PC-3 (cell line): ENCODE measurements at regions not wholly inside any gene's neighbourhood (a gene's known extent, or its start where the extent isn't known, plus 50 kb on each side); places are given as distances from the start of the nearest gene placed in this dataset.
"Not testable (repeated sequence)": the region's sequence is repeated elsewhere in the genome, so short reads cannot be mapped to it uniquely, and the experiment has no call there.

Experiments used
- ATAC-seq: fragments of 200-7000 bp; cut with Tn5 transposase; 2 replicates; pipeline ENCODE4 v1.9.1; 2020; ENCODE audit warnings: mild to moderate bottlenecking, moderate library complexity
- BruUV-seq: library from RNA; stranded (reverse); fragments of 400-500 nt; replicated peaks from 2 replicates; lab custom pipeline; 2021; lab: Mats Ljungman, UMichigan
- CTCF ChIA-PET: fragments of 300-600 bp; sonication (Branson Sonifier 250); formaldehyde crosslinking; loops from one replicate; lab custom pipeline; 2022; ENCODE audit warnings: antibody characterized with exemption; lab: Charles Lee
- POLR2A ChIA-PET: fragments of 300-600 bp; sonication (Branson Sonifier 250); formaldehyde crosslinking; loops from one replicate; lab custom pipeline; 2022; ENCODE audit warnings: antibody characterized with exemption; ENCODE audit not compliant: unreplicated experiment; lab: Charles Lee
- DNase-seq: peaks from one replicate; pipeline ENCODE4 v3.0.0-alpha.2; 2015
- H2AFZ ChIP-seq: fragments of 300-600 bp; sonication (generic); 2 replicates; pipeline ENCODE4 v1.6.0; 2016; ENCODE audit warnings: antibody characterized with exemption, low read length
- H3F3A ChIP-seq: fragments of 300-600 bp; sonication (generic); one replicate; pipeline ENCODE4 v1.6.0; 2017; ENCODE audit warnings: antibody characterized with exemption, low read length, control low read depth, mild to moderate bottlenecking; ENCODE audit not compliant: unreplicated experiment
- H3K27ac ChIP-seq: fragments of 300-600 bp; sonication (generic); 2 replicates; pipeline ENCODE4 v1.5.1; 2016; ENCODE audit warnings: mild to moderate bottlenecking, low read length
- H3K27me3 ChIP-seq: fragments of 300-600 bp; sonication (generic); 2 replicates; pipeline ENCODE4 v1.6.1; 2016; ENCODE audit warnings: low read length, mixed read lengths
- H3K36me3 ChIP-seq: fragments of 300-600 bp; sonication (generic); 2 replicates; pipeline ENCODE4 v1.6.1; 2016; ENCODE audit warnings: low read depth, mixed run types, low read length, mixed read lengths
- H3K4me1 ChIP-seq: fragments of 300-600 bp; sonication (generic); 2 replicates; pipeline ENCODE4 v1.5.1; 2016; ENCODE audit warnings: low read length; ENCODE audit not compliant: insufficient read depth
- H3K4me2 ChIP-seq: fragments of 300-600 bp; sonication (generic); 2 replicates; pipeline ENCODE4 v1.6.0; 2016; ENCODE audit warnings: low read length
- H3K4me3 ChIP-seq: fragments of 300-600 bp; sonication (generic); 2 replicates; pipeline ENCODE4 v1.5.1; 2016; ENCODE audit warnings: mild to moderate bottlenecking, low read length, mixed read lengths
- H3K79me2 ChIP-seq: fragments of 300-600 bp; sonication (generic); 2 replicates; pipeline ENCODE4 v1.6.1; 2017; ENCODE audit warnings: low read length, mixed read lengths
- H3K9ac ChIP-seq: fragments of 300-600 bp; sonication (generic); 2 replicates; pipeline ENCODE4 v1.6.0; 2016; ENCODE audit warnings: mild to moderate bottlenecking, low read length
- H3K9me2 ChIP-seq: fragments of 300-600 bp; sonication (generic); replicated peaks from 2 replicates; pipeline ENCODE4 v1.6.1; 2016; ENCODE audit warnings: mixed run types, low read length, mixed read lengths
- H3K9me3 ChIP-seq: fragments of 300-600 bp; sonication (generic); 2 replicates; pipeline ENCODE4 v1.6.1; 2016; ENCODE audit warnings: low read length, mixed read lengths
- H4K20me1 ChIP-seq: fragments of 300-600 bp; sonication (generic); 2 replicates; pipeline ENCODE4 v1.6.1; 2016; ENCODE audit warnings: low read length, mixed read lengths
- EZH2 ChIP-seq: fragments of 300-600 bp; sonication (generic); IDR thresholded peaks from one replicate; pipeline ENCODE4 v1.6.1; 2017; ENCODE audit warnings: antibody characterized with exemption, mild to moderate bottlenecking, low read length; ENCODE audit not compliant: unreplicated experiment
- EZH2phosphoT487 ChIP-seq: fragments of 300-600 bp; sonication (generic); IDR thresholded peaks from 2 replicates; pipeline ENCODE4 v1.6.1; 2018; ENCODE audit warnings: mild to moderate bottlenecking, antibody characterized with exemption, low read length, borderline replicate concordance
- intact Hi-C: fragments of 100-400 bp; cut with micrococcal nuclease; formaldehyde crosslinking; loops from 2 replicates; pipeline ENCODE4 v1.9.0; 2023
- TF ChIP-seq, protein P1 (sequence below): fragments of 300-600 bp; sonication (generic); conservative IDR thresholded peaks from 2 replicates; pipeline ENCODE4 v1.5.1; 2017; ENCODE audit warnings: antibody characterized with exemption, low read depth, mild to moderate bottlenecking, low read length

DNA sequence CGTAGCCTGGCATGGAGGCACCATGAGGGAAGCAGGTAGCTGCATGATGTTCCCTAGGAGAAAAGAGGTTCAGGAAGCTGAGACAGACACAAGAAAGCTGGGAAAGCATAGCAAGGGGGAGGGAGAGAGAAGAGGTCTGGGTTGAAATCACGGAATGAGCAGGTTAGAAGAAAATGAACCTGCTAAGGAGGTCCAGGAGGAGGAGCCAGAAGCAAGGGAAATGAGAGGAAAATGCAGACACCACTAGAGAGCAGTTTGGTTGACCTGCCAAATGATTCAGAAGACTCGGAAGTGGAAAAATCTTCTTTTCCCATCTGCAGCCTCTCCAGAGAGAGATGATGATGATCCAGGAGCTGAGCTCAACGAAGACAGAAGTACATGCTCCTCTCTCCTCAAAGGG lies 70.9 kb downstream of the VIP start:
- H3K27ac ChIP-seq = no peak overlapping the region
- BruUV-seq = no TSS peak
- no peak for DNase-seq

DNA sequence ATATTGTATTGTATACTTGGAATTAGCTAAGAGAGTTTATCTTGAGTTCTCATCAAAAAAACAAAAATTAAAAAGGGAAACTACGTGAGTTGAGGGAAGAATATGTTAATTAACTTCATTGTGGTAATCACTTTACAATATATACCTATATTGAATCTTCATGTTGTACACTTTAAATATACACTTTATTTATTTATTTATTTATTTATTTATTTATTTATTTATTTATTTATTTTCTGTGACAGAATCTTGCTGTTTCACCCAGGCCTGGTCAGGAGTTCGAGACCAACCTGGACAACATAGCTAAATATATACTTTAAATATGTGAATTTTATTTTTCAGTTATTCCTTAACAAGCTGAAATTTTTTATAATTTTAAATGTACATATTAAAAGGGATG lies 74.1 kb downstream of the VIP start:
- CTCF ChIA-PET = no interaction called here
- Histone ChIP-seq H3K9me3 (no peaks in the 10 kb centered on the region), H3K9ac (no peak overlapping the region), H3K4me2 (no peak overlapping the region), H3K4me1 (no peaks in the 10 kb centered on the region), H3K36me3 (no peaks in the 10 kb centered on the region), H2AFZ (no peak overlapping the region), H3K9me2 (no peaks in the 10 kb centered on the region), H3K27ac (no peak overlapping the region), H3F3A (no peaks in the 10 kb centered on the region), H3K27me3 (peaks cover 13% of the 10 kb centered on the region), H3K79me2 (no peaks in the 10 kb centered on the region), H3K4me3 (no peak overlapping the region), H4K20me1 (no peaks in the 10 kb centered on the region)
- TF ChIP-seq EZH2 (no peak), EZH2phosphoT487 (no peak)
- TF ChIP-seq, protein P1, sequence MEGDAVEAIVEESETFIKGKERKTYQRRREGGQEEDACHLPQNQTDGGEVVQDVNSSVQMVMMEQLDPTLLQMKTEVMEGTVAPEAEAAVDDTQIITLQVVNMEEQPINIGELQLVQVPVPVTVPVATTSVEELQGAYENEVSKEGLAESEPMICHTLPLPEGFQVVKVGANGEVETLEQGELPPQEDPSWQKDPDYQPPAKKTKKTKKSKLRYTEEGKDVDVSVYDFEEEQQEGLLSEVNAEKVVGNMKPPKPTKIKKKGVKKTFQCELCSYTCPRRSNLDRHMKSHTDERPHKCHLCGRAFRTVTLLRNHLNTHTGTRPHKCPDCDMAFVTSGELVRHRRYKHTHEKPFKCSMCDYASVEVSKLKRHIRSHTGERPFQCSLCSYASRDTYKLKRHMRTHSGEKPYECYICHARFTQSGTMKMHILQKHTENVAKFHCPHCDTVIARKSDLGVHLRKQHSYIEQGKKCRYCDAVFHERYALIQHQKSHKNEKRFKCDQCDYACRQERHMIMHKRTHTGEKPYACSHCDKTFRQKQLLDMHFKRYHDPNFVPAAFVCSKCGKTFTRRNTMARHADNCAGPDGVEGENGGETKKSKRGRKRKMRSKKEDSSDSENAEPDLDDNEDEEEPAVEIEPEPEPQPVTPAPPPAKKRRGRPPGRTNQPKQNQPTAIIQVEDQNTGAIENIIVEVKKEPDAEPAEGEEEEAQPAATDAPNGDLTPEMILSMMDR = no peak
- POLR2A ChIA-PET = no interaction called here
- BruUV-seq = no TSS peak
- no peak for ATAC-seq
- DNase-seq = no peak
- intact Hi-C loops = no loop called here

More for the DNA sequence above, 70.9 kb downstream of the VIP start:
- Histone ChIP-seq H3K9me2 (no peaks in the 10 kb centered on the region), H3K4me2 (no peak overlapping the region), H3K4me1 (no peaks in the 10 kb centered on the region), H3K79me2 (no peaks in the 10 kb centered on the region), H3K4me3 (no peak overlapping the region), H4K20me1 (no peaks in the 10 kb centered on the region), H3K36me3 (no peaks in the 10 kb centered on the region), H3K27me3 (peaks cover 23% of the 10 kb centered on the region), H2AFZ (no peak overlapping the region), H3F3A (no peaks in the 10 kb centered on the region), H3K9ac (no peak overlapping the region), H3K9me3 (no peaks in the 10 kb centered on the region)
- no peak for TF ChIP-seq EZH2phosphoT487
- TF ChIP-seq EZH2 = no peak
- TF ChIP-seq, protein P1 = no peak
- ChIA-PET CTCF (no interaction called here), POLR2A (no interaction called here)
- ATAC-seq = no peak
- intact Hi-C loops = no loop called here

DNA sequence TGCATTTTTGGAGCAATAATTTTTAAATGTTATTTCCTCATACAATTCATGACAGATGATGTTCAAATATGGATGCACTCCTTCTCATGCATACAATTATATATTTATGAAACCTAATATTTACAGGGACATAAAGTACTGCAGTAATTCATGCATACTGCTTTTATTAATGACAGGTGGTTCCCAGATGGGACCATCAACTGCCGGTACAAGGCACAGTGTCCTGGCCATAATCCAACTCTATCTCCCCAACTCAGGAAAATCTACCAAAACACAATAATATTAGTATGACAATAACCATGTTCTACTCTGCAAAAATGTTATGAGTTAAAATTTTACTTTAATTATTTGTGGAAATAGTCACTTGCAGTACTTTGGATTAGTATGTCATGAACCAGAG lies 77.8 kb downstream of the VIP start:
- Histone ChIP-seq H3K9ac (no peak overlapping the region), H3K36me3 (no peaks in the 10 kb centered on the region), H3F3A (no peaks in the 10 kb centered on the region), H4K20me1 (no peaks in the 10 kb centered on the region), H3K9me2 (no peaks in the 10 kb centered on the region), H3K4me1 (no peaks in the 10 kb centered on the region), H3K27ac (no peak overlapping the region), H3K27me3 (peaks cover 40% of the 10 kb centered on the region), H3K9me3 (no peaks in the 10 kb centered on the region), H3K4me3 (no peak overlapping the region), H3K4me2 (no peak overlapping the region), H2AFZ (no peak overlapping the region), H3K79me2 (no peaks in the 10 kb centered on the region)
- ChIA-PET CTCF (no interaction called here), POLR2A (no interaction called here)
- ATAC-seq = no peak
- no peak for DNase-seq
- TF ChIP-seq EZH2 (no peak), EZH2phosphoT487 (no peak)
- TF ChIP-seq, protein P1 = no peak
- no TSS peak for BruUV-seq
- intact Hi-C loops = no loop called here

DNA sequence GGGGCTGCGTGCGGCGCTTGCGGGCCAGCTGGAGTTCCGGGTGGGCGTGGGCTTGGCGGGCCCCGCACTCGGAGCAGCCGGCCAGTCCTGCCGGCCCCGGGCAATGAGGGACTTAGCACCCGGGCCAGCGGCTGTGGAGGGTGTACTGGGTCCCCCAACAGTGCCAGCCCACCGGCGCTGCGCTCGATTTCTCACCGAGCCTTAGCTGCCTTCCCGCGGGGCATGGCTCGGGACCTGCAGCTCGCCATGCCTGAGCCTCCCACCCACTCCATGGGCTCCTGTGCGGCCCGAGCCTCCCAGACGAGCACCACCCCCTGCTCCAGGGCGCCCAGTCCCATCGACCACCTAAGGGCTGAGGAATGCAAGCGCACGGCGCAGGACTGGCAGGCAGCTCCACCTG lies 83.8 kb downstream of the VIP start:
- H3F3A ChIP-seq, H3K4me3 ChIP-seq, H4K20me1 ChIP-seq, H2AFZ ChIP-seq, H3K9me3 ChIP-seq, H3K4me1 ChIP-seq, ATAC-seq, BruUV-seq, H3K79me2 ChIP-seq, DNase-seq, H3K4me2 ChIP-seq, H3K9ac ChIP-seq, H3K36me3 ChIP-seq, H3K9me2 ChIP-seq, intact Hi-C loops, CTCF ChIA-PET, H3K27ac ChIP-seq, POLR2A ChIA-PET: not testable (repeated sequence)
- H3K27me3 ChIP-seq = peaks cover 67% of the 10 kb centered on the region
